HG03520 (cell line): ENCODE measurements at regions not wholly inside any gene's neighbourhood (a gene's known extent, or its start where the extent isn't known, plus 50 kb on each side); places are given as distances from the start of the nearest gene placed in this dataset.

Experiments
- ATAC-seq: cut with Tn5 transposase; IDR thresholded peaks from one replicate; pipeline ENCODE4 v1.9.1; 2021; ENCODE audit warnings: mild to moderate bottlenecking, moderate library complexity; ENCODE audit not compliant: unreplicated experiment

DNA sequence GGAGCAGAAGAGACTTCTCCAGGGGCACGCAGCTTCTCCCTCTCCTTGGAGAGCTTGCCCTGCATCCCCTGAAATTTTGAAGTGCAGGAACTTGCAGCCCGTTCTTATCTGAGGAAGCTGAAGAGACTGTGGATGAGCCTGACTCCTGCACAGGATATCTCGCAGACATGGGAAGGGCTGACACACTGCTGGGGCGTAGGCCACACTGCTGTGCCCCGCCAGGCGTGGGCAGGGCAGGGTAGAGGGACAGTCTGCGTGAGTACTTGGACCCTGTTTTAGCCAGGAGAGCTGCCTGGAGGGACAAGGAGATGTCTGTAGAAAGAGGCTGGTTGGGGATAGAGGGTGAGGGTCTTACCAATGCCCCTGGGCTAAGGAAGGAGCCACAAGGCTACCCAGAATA lies 353.7 kb upstream of the NBEA start:
- ATAC-seq = no peak

DNA sequence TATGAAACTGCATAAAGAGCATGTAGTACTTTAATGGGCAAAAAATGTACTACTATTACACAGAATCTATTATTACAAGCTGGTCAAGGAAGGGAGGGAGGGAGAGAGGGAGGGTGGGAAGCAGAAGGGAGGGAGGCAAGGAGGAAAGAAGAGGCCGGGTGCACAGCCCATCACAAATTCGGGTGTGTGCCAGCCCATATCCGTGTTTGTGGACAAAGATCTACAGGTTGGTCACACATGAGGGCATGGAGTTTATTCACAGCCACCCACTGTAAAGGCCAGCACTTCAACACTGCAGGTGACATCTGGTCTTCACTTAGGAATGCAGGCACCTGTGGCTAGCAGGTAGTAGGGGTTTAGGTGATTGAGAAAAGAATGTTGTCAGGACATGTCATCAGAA lies 352.5 kb upstream of the NBEA start:
- no peak for ATAC-seq

- ATAC-seq = no peak
Measured at GRCh38 chr13:34591129-34591528, 350.9 kb upstream of the NBEA start.

- no peak for ATAC-seq
Measured at GRCh38 chr13:34591900-34592529, 350.1 kb upstream of the NBEA start.

- ATAC-seq = no peak
Measured at GRCh38 chr13:34593658-34594057, 348.4 kb upstream of the NBEA start.

DNA sequence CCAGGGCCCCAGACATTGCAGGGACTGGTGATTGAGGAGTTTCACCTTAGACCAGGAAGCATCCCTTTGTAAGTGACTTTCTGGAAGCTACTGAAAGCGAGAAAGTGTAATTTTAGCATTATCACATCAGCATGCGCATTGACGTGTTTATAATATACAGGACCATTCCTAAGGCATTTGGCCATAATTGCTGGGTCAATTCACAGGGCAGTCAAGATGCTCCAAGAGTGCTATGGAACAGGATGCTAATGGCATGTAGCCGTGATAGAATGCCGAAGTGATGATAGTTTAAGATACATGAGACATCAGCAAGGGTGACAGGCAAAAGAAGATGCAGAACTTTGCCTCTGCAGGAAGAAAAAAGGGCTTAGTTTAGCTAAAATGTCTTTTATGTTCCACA lies 347.6 kb upstream of the NBEA start:
- no peak for ATAC-seq

DNA sequence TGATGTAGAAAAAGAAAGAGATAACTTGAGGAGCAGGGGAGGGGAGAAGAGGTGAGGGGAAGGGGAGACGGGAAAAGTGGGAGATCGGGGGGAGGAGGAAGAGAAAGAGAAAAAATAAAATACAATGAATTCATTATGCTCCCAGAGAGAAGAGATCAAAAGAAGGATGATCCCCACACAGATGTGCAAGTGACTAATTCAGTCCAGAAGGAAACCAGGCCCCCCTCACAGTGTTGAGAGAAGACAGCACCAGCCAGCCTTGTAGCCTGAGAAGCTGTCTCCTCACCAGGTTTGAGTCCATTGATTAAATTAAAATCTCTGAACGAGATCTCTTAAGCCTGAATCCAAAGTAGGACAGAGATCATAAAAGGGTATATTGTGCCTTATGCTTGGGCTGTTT lies 333.7 kb upstream of the NBEA start:
- no peak for ATAC-seq

GRCh38 chr13:34611671-34612070 lies 330.4 kb upstream of the NBEA start:
- ATAC-seq = no peak

DNA sequence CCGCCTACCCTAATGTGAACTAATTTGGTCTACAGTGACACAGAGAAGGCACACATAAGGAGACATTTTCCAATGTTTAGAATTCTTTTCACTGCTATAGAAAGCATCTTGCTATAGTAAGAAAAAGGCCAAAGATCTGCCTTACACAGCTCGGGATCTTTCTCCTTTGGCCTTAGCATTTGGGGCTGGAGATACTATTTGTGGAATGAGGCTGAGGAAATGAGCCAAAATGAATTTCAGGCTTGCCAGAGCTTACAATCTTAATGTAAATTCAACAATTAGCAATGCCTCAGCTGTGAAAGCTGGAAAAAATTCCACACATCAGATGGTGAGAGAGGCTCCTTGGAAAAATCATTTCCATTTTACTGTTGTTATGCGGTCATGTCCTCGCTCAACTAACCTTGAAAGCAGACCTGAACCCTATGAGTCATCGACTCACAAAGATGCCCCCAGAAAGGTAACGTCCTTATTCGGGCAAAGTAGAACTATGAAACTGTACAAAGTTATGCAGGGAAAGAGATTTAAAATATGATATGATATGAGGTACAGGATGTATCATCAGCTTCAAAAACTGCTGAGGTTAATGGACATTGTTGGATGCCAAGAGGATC lies 324.5 kb upstream of the NBEA start:
- ATAC-seq = no peak

DNA sequence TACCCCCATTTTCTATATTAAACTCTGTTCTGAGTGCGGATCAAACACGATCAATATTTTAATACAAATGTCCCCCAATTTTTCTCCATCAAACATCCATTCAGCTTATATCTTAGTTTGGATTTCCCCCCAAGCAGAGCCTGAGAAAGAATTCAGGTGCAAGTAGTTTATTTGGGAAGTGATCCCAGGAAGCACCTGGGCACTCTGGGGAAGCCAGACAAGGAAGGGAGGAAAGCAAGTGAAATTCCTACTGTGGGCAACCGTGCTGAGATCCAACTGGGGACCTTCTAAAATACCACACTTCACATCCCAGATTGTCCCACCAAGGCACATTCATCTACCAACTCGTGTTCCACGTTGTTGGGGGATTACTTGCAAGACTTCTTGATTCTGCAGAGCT lies 323.4 kb upstream of the NBEA start:
- ATAC-seq = no peak

DNA sequence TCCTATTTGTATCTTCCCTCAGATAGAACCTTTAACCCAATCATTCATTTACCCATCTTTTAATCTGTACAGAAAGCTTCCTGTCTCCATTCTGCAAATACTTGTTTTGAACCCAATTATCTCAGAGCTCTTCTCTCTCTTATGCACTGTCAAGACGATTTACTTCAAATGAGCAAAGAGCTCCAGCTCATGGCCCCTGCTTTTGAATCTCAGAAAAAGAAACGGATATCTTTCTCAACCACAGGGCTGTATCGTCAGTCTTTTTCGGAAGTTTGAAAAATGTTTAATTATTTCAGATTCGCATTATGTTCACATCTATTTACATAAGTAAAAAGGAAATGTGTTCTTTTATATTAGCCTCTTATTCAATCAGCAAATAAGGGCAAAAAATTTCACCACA lies 322.7 kb upstream of the NBEA start:
- ATAC-seq = no peak

DNA sequence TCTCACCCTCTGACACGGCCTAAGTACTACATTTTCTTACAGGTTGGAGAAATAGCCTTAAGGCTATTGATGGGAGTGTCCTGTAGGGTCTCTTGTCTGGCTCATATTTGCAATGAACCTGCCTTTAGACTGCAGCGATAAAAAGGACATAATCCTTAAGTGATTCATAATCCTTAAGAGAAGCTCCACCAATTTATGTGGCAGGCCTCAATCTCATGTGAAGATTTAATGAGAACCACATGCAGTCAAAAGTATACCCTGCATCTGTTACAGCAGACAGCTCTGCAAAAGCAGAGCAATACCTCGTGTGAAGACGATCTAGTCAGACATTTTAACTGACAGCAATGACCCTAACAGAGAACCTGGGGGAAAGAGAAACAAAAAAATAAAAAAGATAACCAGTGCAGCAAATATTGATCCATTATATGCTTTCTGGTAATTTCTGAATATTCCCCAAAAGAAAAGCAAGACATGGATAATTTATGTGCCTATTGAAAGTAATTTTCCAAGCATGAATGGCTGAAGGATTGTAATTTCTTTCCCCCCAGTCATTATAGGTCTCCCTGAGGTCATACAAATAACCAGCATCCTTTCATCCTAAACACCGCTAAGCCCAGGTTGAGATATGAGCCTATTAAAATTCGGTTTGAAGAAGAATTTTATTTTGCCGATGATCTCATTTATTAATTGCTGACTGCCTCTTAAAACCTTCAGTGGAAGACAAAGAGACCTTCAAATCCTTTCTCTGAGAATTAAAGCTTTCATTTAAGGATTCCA lies 321.8 kb upstream of the NBEA start:
- ATAC-seq = no peak

DNA sequence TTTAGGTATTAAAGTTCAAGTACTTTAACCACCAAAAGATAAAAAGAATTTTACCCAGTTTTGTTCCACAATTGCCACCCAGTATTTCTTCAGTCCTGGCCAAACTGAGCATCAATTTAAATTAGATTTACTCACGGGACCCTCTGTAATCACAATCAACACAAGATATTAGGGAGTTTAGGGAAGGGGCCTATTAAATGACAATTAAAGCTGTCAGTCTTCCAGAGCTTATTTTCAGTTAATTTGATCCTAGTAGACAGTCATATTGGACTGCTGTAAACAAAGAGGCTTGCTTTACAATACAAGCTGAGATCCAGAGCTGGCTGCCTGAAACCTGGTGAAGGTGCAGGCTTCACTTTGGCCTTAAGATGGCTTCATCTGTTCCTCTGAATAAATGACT lies 321.2 kb upstream of the NBEA start:
- no peak for ATAC-seq

DNA sequence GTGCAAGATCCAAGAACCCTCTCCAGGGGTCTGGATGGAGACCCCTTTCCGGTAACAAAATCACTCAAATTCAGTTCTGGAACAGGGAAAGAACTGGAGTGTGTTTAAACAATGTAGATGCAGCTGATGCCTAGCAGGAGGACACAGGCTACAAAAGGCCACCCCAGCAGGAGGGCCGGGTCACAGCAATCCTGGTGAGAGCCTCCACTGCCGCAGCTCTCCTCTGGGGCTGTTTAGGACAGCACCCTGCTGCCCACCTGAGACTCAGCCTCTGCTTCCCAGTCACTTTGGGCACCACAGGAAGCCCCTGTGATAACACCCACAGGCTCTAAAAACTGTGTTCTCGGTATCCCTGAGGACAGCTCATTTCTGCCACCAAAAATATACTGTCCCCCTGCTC lies 318.7 kb upstream of the NBEA start:
- no peak for ATAC-seq

DNA sequence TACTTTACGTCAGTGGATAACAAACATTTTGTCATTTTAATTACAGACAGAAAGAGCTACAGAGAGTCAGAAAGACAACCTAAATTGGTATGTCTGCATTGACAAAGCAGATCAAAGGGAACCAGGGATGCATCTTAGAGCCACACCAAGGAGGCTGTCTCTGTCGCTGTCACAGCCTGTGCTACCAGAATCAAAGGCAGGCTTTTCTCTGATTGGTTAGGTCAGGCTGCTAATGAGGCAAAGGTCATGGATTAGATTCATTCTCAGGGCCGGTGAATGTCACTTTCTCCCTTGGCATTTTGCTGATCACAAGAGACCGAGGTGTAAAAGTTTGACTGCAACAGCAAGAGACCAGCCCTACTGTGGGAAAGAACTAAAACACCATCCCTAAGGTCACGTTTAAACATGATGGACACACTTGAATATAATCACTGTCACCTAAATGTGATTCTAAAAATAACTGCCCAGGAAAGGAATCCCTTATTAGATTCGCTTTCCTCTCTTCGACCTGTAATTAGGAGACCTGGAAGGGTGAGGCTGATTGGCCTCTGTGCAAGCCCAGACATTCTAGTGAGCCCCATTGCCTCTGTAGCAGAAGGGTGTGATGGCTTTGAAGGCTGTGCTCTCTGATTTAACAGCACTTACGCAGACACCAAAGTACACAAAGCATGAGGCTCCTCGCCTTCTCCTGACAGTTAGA lies 314.4 kb upstream of the NBEA start:
- no peak for ATAC-seq

- no peak for ATAC-seq
Measured at GRCh38 chr13:34628209-34628682, 313.8 kb upstream of the NBEA start.

GRCh38 chr13:34634448-34634847 lies 307.6 kb upstream of the NBEA start:
- no peak for ATAC-seq

DNA sequence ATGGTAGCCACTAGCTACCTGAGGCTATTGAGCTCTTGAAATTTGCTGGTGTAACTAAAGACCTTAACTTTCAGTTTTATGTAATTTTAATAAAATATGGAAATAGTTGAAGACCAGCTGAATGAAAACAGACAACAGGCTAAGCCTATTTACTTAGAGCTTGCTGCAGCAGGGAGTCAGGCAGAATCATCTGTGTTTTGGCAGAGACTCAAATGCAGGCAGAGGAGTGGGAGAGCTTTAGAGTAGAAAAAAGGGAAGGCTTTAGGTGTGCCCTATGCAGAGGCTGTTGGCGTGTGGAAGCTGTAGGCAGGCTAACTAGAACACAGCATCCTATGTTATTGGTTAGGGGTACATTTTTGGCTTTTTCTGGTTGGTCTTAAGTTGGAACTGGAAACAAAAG lies 304.9 kb upstream of the NBEA start:
- no peak for ATAC-seq

- ATAC-seq = no peak
Measured at GRCh38 chr13:34637636-34638035, 304.4 kb upstream of the NBEA start.

DNA sequence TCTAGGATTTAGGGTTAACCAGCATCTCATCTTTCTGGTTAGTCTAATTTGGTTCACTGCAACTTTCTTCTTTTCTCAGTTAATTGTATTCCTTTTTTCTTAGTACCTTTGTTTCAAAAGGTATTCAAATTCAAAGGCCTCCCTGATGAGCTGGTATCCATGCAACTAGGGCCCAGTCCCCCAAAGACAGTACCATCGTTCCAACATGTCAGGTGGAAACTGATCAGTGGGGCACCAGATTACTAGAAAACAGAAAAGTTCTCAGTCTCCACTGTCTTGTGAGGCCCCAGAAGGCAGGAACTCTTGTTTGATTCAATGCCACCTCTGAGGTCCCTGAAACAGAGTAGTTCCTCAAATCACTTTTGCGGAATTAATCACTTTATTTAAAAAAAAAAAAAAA lies 303.2 kb upstream of the NBEA start:
- no peak for ATAC-seq

- ATAC-seq = no peak
Measured at GRCh38 chr13:34640179-34640992, 301.7 kb upstream of the NBEA start.
